Activated CD4-positive, CD25-positive, alpha-beta regulatory T cell treated with anti-CD3 and anti-CD28 coated beads, Interleukin-2, amount 50 U/mL, for 16 hours (primary cell): ENCODE measurements at regions not wholly inside any gene's neighbourhood (a gene's known extent, or its start where the extent isn't known, plus 50 kb on each side); places are given as distances from the start of the nearest gene placed in this dataset.
"Not testable (repeated sequence)": the region's sequence is repeated elsewhere in the genome, so short reads cannot be mapped to it uniquely, and the experiment has no call there.

Source experiments
- DNase-seq: peaks from one replicate; pipeline ENCODE4 v3.0.0-alpha.2; 2020; ENCODE audit warnings: low read depth, low spot score

DNA sequence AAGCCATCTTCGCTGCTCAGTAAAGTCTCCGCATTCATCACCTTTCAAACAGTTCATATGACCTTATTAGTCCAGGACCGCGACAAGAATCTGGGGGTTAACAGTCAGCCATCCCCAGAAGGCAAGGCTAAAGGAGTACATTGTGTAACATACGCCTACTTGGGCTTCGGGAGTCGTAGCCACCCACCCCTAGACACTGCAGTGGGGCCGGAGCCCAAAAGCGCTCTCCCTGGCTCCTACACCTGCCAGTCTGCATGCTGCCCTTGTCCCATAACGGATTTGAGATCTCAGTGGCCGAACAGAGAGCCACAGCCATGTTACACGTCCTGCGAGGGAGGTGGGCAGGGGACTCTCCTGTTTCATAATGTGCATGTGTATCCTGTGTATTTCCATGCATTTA is 1405.5 kb downstream of the GRIK2 start:
- no peak for DNase-seq

DNA sequence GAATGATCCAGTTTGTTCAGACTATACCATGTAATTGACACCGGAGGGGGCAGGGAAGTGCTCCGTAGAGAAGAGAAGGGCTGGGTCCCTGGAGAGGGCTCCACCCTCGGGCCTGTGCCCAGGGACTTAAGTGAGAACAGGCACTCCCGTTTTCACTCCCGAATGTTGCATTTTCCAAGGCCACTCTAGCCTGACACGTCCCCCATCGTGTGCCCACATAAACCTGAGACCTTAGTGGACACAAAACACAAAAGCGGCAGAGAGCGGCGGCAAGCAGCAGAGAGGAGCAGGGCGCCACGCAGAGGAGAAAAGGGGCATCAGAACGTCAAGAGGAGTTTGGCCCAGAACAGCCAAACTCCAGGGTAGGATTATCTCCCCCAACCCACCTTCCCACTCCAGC is 1405.1 kb downstream of the GRIK2 start:
- no peak for DNase-seq

GRCh38 chr6:102793752-102794151 is 1400.2 kb downstream of the GRIK2 start:
- no peak for DNase-seq

DNA sequence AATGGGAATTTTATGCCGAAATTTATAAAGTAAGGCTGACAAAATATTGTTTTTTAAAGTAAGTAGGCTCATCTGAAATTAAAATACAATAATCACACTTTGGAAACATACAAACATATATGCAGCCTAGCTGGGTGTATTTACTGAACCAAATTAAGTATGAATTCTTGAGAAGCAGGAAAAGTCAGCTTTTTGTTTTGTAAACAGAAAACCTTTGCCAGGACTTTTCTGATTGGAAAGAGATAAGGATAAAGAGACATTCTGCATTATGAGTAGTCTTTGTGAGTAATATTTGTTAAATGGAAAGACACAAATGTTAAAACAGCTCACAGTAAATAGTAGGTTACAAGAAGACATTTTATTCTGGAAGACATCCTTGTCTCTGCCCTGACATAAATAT is 1380.8 kb downstream of the GRIK2 start:
- DNase-seq: no peak

- no peak for DNase-seq
Observed at GRCh38 chr6:102773636-102774035, 1380.1 kb downstream of the GRIK2 start.

DNA sequence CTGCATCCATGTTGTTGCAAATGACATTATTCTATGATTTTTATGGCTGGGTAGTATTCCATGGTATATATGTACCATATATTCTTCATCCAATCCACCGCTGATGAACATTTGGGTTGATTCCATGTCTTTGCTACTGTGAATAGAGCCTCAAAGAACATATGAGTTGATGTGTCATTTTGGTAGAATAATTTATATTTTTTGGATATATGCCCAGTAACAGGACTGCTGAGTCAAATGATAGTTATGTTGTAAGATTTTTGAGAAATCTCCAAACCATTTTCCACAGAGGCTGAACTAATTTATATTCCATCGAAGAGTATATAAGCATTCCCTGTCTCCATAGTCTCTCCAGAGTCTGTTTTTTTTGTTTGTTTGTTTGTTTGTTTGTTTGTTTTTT is 1373.5 kb downstream of the GRIK2 start:
- no peak for DNase-seq

- DNase-seq: no peak
Observed at GRCh38 chr6:102764317-102764716, 1370.8 kb downstream of the GRIK2 start.

- no peak for DNase-seq
Observed at GRCh38 chr6:102763891-102764290, 1370.4 kb downstream of the GRIK2 start.

GRCh38 chr6:102761872-102762271 is 1368.4 kb downstream of the GRIK2 start:
- DNase-seq: no peak

DNA sequence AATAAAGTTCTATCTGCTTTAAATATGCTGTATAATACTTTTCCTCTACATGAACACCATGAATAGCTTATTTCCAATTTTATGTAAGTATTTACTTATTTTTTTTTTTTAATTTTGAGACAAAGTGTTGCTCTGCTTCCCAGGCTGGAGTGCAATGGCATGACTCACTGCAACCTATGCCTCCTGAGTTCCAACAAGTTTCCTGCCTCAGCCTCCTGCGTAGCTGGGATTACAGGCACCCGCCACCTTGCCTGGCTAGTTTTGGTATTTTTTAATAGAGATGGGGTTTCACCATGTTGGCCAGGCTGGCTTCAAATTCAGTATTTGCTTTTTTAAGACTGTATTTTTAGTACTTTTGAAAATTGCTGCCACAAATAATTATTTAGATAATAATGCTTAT is 1365.9 kb downstream of the GRIK2 start:
- DNase-seq: no peak

DNA sequence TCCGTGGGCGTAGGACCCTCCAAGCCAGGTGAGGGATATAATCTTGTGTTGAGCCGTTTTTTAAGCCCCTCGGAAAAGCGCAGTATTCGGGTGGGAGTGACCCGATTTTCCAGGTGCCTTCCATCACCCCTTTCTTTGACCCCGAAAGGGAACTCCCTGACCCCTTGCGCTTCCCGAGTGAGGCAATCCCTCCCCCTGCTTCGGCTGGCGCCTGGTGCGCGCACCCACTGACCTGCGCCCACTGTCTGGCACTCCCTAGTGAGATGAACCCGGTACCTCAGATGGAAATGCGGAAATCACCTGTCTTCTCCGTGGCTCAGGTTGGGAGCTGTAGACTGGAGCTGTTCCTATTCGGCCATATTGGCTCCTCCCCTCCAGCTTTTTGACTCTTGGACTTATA is 1365.0 kb downstream of the GRIK2 start:
- DNase-seq: not testable (repeated sequence)

DNA sequence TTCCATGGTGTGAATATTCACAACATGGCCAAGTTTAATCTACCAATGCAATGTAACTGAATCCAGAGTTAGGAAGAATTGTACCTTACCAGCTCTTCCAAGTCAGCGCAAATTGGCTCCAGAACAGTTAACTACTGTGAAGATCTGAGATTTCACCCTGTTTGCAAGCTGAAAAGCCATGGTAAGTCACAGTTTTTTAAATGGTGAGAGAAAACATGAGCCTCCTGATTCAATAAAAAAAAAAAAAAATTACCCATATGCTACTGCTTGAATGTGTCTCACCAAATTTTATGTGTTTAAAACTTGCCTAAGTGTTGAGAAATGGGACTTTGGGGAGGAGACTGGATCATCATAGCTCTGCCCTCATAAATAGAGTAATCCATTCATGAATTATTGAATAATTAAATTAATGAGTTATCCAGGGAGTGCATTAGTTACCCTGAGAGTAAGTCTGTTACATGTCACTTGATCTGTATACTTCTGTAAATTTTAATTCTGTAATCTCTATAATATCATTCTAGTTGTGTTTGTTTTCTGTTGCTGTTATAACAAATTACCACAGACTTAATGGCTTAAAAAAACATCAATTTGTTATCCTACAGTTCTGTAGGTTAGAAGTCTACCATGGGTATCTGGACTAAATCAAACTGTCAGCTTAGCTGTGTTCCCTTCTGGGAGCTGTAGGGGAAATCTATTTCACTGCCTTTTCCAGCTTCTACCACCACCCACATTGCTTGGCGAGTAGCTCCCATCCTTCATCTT is 1355.9 kb downstream of the GRIK2 start:
- DNase-seq: no peak

DNA sequence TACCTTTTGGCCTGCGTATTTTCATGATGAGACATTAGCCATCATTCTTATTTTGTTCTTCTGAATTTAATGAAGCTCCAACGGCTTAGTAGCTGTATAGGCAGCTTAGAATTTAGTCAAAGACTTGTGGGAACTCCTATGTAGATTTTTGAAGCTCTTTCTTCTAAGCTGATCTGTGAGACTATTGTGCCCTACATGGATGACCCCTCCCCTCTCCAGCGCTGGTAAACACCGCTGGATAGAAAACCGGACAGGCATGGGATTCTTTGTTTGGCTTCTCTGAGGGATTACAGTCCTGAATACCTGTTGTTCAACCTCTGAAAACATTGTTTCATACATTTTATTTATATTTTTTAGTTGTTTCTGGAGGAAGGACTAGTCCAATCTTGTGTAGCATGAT is 1353.4 kb downstream of the GRIK2 start:
- DNase-seq: no peak

DNA sequence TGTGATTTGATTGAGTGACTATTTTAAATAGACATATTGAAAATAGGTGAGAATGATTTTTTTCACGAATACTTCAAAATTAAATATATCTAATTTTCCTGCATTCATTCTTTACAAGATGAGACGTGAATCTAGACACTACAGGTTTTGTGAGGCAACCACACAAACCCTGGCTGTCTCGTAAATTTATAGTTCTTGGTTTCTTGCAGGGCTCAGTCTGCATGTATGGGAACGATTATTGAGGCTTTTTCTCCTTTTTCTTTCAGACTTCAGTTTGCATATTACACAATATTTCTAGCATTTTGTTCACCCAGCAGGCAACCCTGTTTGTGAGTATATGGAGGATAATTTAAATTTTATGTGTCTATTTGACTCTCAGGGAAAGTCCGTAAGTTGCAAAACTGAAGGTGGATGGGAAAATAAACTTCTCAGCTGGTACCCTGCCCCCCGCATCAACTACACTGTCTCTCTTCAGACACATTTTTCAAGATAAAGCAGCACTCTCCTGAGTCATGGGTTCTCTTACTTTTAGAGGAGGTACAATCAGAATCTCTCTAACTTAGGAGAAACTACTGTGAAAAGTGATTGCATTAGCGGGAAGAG is 1349.3 kb downstream of the GRIK2 start:
- no peak for DNase-seq

GRCh38 chr6:102742028-102742427 is 1348.5 kb downstream of the GRIK2 start:
- DNase-seq: no peak

- no peak for DNase-seq
Observed at GRCh38 chr6:102736941-102737368, 1343.4 kb downstream of the GRIK2 start.

GRCh38 chr6:102732898-102733297 is 1339.4 kb downstream of the GRIK2 start:
- no peak for DNase-seq

- not testable (repeated sequence) for DNase-seq
Observed at GRCh38 chr6:102722086-102722485, 1328.6 kb downstream of the GRIK2 start.

- no peak for DNase-seq
Observed at GRCh38 chr6:102717737-102718456, 1324.4 kb downstream of the GRIK2 start.

DNA sequence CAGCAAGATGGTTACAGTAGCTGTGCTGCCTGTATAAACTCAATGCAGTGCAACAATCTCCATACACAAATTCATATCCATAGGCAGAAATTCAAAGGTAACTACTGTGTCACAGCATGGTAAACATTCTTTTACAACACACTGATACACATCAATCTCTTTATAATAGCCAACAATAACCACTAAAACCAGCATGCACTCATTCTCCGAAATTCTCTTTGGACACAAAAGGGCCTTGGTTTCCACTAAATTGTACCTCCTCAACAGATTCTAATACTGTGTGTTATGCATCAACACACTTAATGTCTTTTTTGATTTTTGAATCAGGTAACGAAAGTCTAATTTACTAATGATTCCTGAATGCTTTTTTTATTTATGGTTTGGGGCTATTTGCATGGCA is 1323.7 kb downstream of the GRIK2 start:
- DNase-seq: no peak

- DNase-seq: no peak
Observed at GRCh38 chr6:102701019-102701418, 1307.5 kb downstream of the GRIK2 start.

GRCh38 chr6:102686461-102686860 is 1293.0 kb downstream of the GRIK2 start:
- no peak for DNase-seq

GRCh38 chr6:102680413-102680812 is 1286.9 kb downstream of the GRIK2 start:
- no peak for DNase-seq
